ENCODE measurements at regions not wholly inside any gene's neighbourhood (a gene's known extent, or its start where the extent isn't known, plus 50 kb on each side); places are given as distances from the start of the nearest gene placed in this dataset.

GRCh38 chr2:182630207-182630606 is 85.8 kb upstream of the DNAJC10 start (continued):
- no peak for TF ChIP-seq BCLAF1 (IDR thresholded peaks at IDR 0.05)

GRCh38 chr2:182631299-182631698 is 84.8 kb upstream of the DNAJC10 start:
- Histone ChIP-seq H3K27me3 (replicated peaks in 1 of 2; ENCODE audit: control insufficient read depth in 2 of 2, insufficient read depth in 2 of 2, low read length in 1 of 2) (no peaks in the 10 kb centered on the region), H3K36me3 (ENCODE audit: control insufficient read depth in 2 of 2, insufficient read depth in 2 of 2, low read length in 1 of 2) (no peaks in the 10 kb centered on the region), H3K9ac (ENCODE audit: control insufficient read depth, insufficient read depth, low read length) (no peak overlapping the region), H3K79me2 (ENCODE audit: control insufficient read depth, insufficient read depth, low read length) (no peaks in the 10 kb centered on the region), H3K4me3 (no peak overlapping the region), H3K27ac (ENCODE audit: control insufficient read depth, insufficient read depth) (no peak overlapping the region), H3K9me3 (replicated peaks; ENCODE audit: control insufficient read depth, insufficient read depth, low read length) (no peaks in the 10 kb centered on the region), H4K20me1 (ENCODE audit: control insufficient read depth, insufficient read depth) (no peaks in the 10 kb centered on the region), H2AFZ (ENCODE audit: control insufficient read depth, low read depth, low read length) (no peak overlapping the region), H3K4me1 (ENCODE audit: control insufficient read depth, insufficient read depth, low read length) (no peaks in the 10 kb centered on the region), H3K4me2 (ENCODE audit: control insufficient read depth, insufficient read depth) (no peak overlapping the region)
- ATAC-seq (no peak), DNase-seq (ENCODE audit: low read depth, low spot score) (no peak), FAIRE-seq (no peak)
- no peak for TF ChIP-seq NFIC (IDR thresholded peaks at IDR 0.05; ENCODE audit: low read depth, low read length)
- no peak for TF ChIP-seq RAD21 (IDR thresholded peaks at IDR 0.05; ENCODE audit: insufficient read depth, low read depth, low read length)
- no peak for TF ChIP-seq JUNB (IDR thresholded peaks at IDR 0.05)
- no peak for TF ChIP-seq IRF4 (IDR thresholded peaks at IDR 0.05; ENCODE audit: low read depth, low read length)
- TF ChIP-seq ZNF217 (IDR thresholded peaks at IDR 0.05), result no peak
- no peak for TF ChIP-seq ZNF622 (IDR thresholded peaks at IDR 0.05)
- TF ChIP-seq MAX (IDR thresholded peaks at IDR 0.05; ENCODE audit: low read depth, low read length), result no peak
- TF ChIP-seq NR2C1 (IDR thresholded peaks at IDR 0.05), result no peak
- TF ChIP-seq HSF1 (IDR thresholded peaks at IDR 0.05; ENCODE audit: low read depth, low read length), result no peak
- no peak for TF ChIP-seq SMC3 (IDR thresholded peaks at IDR 0.05; ENCODE audit: borderline replicate concordance, low read length)
- POLR2A ChIA-PET, result no interaction called here
- RAD21 ChIA-PET (ENCODE audit: unreplicated experiment), result no interaction called here
- intact Hi-C loops (cut with micrococcal nuclease; ENCODE audit: unreplicated experiment), result no loop called here
- CTCF ChIA-PET, result no interaction called here
- in situ Hi-C loops (cut with MboI), result no loop called here
- 37% methylated on average over 3 of the region's 3 CpGs for WGBS (ENCODE audit: insufficient coverage, insufficient replicate concordance, low lambda C conversion rate, missing lambda C conversion rate)
- no TSS peak for BruUV-seq (replicated peaks)
- SMC1A ChIA-PET (ENCODE audit: uncharacterized antibody, unreplicated experiment), result interaction anchor here (0.7 kb wide), 1 partner anchor 194 kb away, joined by 3 read pairs; no protein-coding TSS in a partner anchor

All from GM12878 (cell line).